Fibroblast of peridontal ligament (primary cell): ENCODE measurements at regions not wholly inside any gene's neighbourhood (a gene's known extent, or its start where the extent isn't known, plus 50 kb on each side); places are given as distances from the start of the nearest gene placed in this dataset.
"Not testable (repeated sequence)": the region's sequence is repeated elsewhere in the genome, so short reads cannot be mapped to it uniquely, and the experiment has no call there.

Experiments used
- DNase-seq: peaks from one replicate; pipeline ENCODE4 v3.0.0-alpha.2; 2010; ENCODE audit errors: extremely low read depth

- no peak for DNase-seq
Measured at GRCh38 chr18:22737054-22737453, 196.1 kb upstream of the RBBP8 start.

- no peak for DNase-seq
Measured at GRCh38 chr18:22739061-22739642, 194.0 kb upstream of the RBBP8 start.

GRCh38 chr18:22739789-22740188 lies 193.3 kb upstream of the RBBP8 start:
- DNase-seq: no peak

GRCh38 chr18:22741318-22741717 lies 191.8 kb upstream of the RBBP8 start:
- no peak for DNase-seq

- no peak for DNase-seq
Measured at GRCh38 chr18:22742409-22742808, 190.7 kb upstream of the RBBP8 start.

- no peak for DNase-seq
Measured at GRCh38 chr18:22745966-22746365, 187.2 kb upstream of the RBBP8 start.

- no peak for DNase-seq
Measured at GRCh38 chr18:22752014-22752413, 181.1 kb upstream of the RBBP8 start.

- DNase-seq: no peak
Measured at GRCh38 chr18:22753130-22753831, 179.8 kb upstream of the RBBP8 start.

- DNase-seq: not testable (repeated sequence)
Measured at GRCh38 chr18:22764005-22764404, 169.1 kb upstream of the RBBP8 start.

GRCh38 chr18:22765896-22766295 lies 167.2 kb upstream of the RBBP8 start:
- DNase-seq: no peak

- DNase-seq: no peak
Measured at GRCh38 chr18:22767653-22768052, 165.5 kb upstream of the RBBP8 start.

- no peak for DNase-seq
Measured at GRCh38 chr18:22773944-22774343, 159.2 kb upstream of the RBBP8 start.

- DNase-seq: no peak
Measured at GRCh38 chr18:22778996-22779395, 154.1 kb upstream of the RBBP8 start.

- DNase-seq: no peak
Measured at GRCh38 chr18:22783245-22783644, 149.9 kb upstream of the RBBP8 start.

- DNase-seq: no peak
Measured at GRCh38 chr18:22783662-22784076, 149.5 kb upstream of the RBBP8 start.

GRCh38 chr18:22789052-22789451 lies 144.1 kb upstream of the RBBP8 start:
- DNase-seq: no peak

GRCh38 chr18:22789600-22789999 lies 143.5 kb upstream of the RBBP8 start:
- no peak for DNase-seq

GRCh38 chr18:22790545-22791309 lies 142.4 kb upstream of the RBBP8 start:
- no peak for DNase-seq

- DNase-seq: no peak
Measured at GRCh38 chr18:22791310-22791610, 141.9 kb upstream of the RBBP8 start.

GRCh38 chr18:22796113-22796512 lies 137.0 kb upstream of the RBBP8 start:
- DNase-seq: peak; percentile 8

GRCh38 chr18:22800551-22800951 lies 132.6 kb upstream of the RBBP8 start:
- DNase-seq: peak; percentile 48

- DNase-seq: peak; percentile 70
Measured at GRCh38 chr18:22813648-22814328, 119.3 kb upstream of the RBBP8 start.

GRCh38 chr18:22814329-22814703 lies 118.8 kb upstream of the RBBP8 start:
- no peak for DNase-seq
